ENCODE measurements at regions not wholly inside any gene's neighbourhood (a gene's known extent, or its start where the extent isn't known, plus 50 kb on each side); places are given as distances from the start of the nearest gene placed in this dataset.

GRCh38 chr19:30171138-30171635, 201.0 kb upstream of the ZNF536 start:
- DNase-seq (ENCODE audit: low spot score), result no peak

- DNase-seq (ENCODE audit: low spot score), result no peak
Measured at GRCh38 chr19:30171795-30172612, 200.2 kb upstream of the ZNF536 start.

- no peak for DNase-seq (ENCODE audit: low spot score)
Measured at GRCh38 chr19:30172613-30173242, 199.5 kb upstream of the ZNF536 start.

GRCh38 chr19:30173593-30174356, 198.4 kb upstream of the ZNF536 start:
- no peak for DNase-seq (ENCODE audit: low spot score)

GRCh38 chr19:30174357-30174645, 197.9 kb upstream of the ZNF536 start:
- no peak for DNase-seq (ENCODE audit: low spot score)

- no peak for DNase-seq (ENCODE audit: low spot score)
Measured at GRCh38 chr19:30174791-30175190, 197.4 kb upstream of the ZNF536 start.

- no peak for DNase-seq (ENCODE audit: low spot score)
Measured at GRCh38 chr19:30175987-30176386, 196.2 kb upstream of the ZNF536 start.

- DNase-seq (ENCODE audit: low spot score), result no peak
Measured at GRCh38 chr19:30178721-30179402, 193.3 kb upstream of the ZNF536 start.

GRCh38 chr19:30180691-30181090, 191.5 kb upstream of the ZNF536 start:
- DNase-seq (ENCODE audit: low spot score), result no peak

- no peak for DNase-seq (ENCODE audit: low spot score)
Measured at GRCh38 chr19:30183807-30184490, 188.2 kb upstream of the ZNF536 start.

GRCh38 chr19:30202060-30202600, 170.1 kb upstream of the ZNF536 start:
- DNase-seq (ENCODE audit: low spot score), result no peak

GRCh38 chr19:30204721-30205120, 167.5 kb upstream of the ZNF536 start:
- DNase-seq (ENCODE audit: low spot score), result no peak

GRCh38 chr19:30206187-30206586, 166.0 kb upstream of the ZNF536 start:
- no peak for DNase-seq (ENCODE audit: low spot score)

GRCh38 chr19:30207357-30207756, 164.8 kb upstream of the ZNF536 start:
- no peak for DNase-seq (ENCODE audit: low spot score)

GRCh38 chr19:30208436-30209060, 163.6 kb upstream of the ZNF536 start:
- no peak for DNase-seq (ENCODE audit: low spot score)

GRCh38 chr19:30209617-30210600, 162.3 kb upstream of the ZNF536 start:
- DNase-seq (ENCODE audit: low spot score), result no peak

GRCh38 chr19:30212574-30212973, 159.6 kb upstream of the ZNF536 start:
- no peak for DNase-seq (ENCODE audit: low spot score)

GRCh38 chr19:30214651-30215051, 157.5 kb upstream of the ZNF536 start:
- DNase-seq (ENCODE audit: low spot score), result no peak

- no peak for DNase-seq (ENCODE audit: low spot score)
Measured at GRCh38 chr19:30215248-30215647, 156.9 kb upstream of the ZNF536 start.

- no peak for DNase-seq (ENCODE audit: low spot score)
Measured at GRCh38 chr19:30216453-30216852, 155.7 kb upstream of the ZNF536 start.
